GM10266 (cell line): ENCODE measurements at regions not wholly inside any gene's neighbourhood (a gene's known extent, or its start where the extent isn't known, plus 50 kb on each side); places are given as distances from the start of the nearest gene placed in this dataset.
"Not testable (repeated sequence)": the region's sequence is repeated elsewhere in the genome, so short reads cannot be mapped to it uniquely, and the experiment has no call there.

Experiments used
- DNase-seq: peaks from one replicate; pipeline ENCODE4 v3.0.0; 2012; ENCODE audit errors: extremely low spot score
- TF ChIP-seq, protein P1 (sequence below): IDR thresholded peaks from 2 replicates; pipeline ENCODE4 v1.5.1; 2012; ENCODE audit warnings: mild to moderate bottlenecking, low read depth; ENCODE audit not compliant: control insufficient read depth, insufficient read depth; ENCODE audit errors: missing control alignments

DNA sequence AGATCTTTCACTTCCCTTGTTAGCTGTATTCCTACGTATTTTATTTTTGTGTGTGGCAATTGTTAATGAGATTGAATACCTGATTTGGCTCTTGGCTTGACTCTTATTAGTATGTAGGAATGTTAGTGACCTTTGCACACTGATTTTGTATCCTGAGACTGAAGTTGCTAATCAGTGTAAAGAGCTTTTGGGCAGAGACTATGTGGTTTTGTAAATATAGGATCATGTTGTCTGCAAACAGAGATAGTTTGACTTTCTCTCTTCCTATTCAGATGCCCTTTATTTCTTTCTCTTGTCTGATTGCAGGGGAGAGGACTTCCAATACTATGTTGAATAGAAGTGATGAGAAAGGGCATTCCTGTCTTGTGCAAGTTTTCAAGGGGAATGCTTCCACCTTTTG lies 160.3 kb upstream of the PCDH20 start:
- TF ChIP-seq, protein P1, sequence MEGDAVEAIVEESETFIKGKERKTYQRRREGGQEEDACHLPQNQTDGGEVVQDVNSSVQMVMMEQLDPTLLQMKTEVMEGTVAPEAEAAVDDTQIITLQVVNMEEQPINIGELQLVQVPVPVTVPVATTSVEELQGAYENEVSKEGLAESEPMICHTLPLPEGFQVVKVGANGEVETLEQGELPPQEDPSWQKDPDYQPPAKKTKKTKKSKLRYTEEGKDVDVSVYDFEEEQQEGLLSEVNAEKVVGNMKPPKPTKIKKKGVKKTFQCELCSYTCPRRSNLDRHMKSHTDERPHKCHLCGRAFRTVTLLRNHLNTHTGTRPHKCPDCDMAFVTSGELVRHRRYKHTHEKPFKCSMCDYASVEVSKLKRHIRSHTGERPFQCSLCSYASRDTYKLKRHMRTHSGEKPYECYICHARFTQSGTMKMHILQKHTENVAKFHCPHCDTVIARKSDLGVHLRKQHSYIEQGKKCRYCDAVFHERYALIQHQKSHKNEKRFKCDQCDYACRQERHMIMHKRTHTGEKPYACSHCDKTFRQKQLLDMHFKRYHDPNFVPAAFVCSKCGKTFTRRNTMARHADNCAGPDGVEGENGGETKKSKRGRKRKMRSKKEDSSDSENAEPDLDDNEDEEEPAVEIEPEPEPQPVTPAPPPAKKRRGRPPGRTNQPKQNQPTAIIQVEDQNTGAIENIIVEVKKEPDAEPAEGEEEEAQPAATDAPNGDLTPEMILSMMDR, result no peak
- no peak for DNase-seq

DNA sequence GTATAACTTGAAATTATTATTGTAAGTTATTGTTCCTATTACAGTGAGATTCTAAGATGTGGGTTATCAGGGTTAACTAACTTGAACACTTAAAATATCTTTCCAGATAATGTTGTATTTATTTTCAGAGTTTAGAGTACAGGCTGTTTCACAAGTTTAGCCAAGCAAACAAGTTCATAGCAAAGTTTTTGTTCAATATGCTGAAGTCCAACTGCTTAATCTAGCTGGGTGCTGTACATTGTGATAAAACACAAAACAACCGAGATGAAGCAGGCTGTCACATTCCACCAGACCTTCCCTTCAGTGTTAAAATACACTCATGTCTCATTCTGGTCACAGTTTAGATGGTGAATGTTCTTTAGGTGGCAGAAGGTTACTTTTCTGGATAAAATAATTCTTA lies 148.0 kb upstream of the PCDH20 start:
- TF ChIP-seq, protein P1, result no peak
- no peak for DNase-seq

DNA sequence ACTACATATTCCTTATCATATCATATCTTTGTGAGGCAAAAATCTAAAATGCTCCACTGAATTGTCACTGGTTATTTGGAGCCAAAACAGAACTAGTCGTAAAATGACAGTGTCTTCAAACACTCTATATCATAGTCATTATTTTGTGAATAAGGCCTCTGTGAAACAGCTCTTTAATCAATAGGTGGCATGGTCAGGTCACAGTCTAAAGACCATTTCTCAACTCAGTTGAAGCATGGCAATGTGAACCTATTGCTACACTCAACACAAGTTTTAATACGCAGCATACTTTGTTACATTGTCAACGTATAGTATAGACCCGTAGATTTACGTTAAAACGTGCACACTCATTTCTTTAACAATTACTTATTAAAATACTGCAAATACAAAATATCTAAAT lies 131.3 kb upstream of the PCDH20 start:
- TF ChIP-seq, protein P1, result no peak
- DNase-seq, result no peak

DNA sequence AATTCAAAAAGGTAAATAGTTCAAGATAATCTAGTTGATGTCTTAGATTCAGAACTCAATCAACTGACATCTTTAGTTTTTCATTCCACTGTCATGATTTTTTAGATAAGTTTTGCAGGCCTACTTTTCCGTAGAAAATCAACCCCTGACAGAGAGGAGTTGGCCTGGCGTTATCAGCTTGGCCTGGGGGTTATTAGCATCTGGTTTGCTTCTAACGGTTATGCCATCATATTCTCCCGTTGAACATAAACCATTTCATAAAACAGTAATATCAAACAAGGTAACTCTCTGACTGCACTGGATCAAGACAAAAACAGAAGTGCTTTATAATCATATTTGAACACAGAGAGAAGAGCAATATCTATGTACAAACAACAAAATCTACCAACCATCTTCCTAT lies 130.8 kb upstream of the PCDH20 start:
- no peak for DNase-seq
- TF ChIP-seq, protein P1, result no peak

DNA sequence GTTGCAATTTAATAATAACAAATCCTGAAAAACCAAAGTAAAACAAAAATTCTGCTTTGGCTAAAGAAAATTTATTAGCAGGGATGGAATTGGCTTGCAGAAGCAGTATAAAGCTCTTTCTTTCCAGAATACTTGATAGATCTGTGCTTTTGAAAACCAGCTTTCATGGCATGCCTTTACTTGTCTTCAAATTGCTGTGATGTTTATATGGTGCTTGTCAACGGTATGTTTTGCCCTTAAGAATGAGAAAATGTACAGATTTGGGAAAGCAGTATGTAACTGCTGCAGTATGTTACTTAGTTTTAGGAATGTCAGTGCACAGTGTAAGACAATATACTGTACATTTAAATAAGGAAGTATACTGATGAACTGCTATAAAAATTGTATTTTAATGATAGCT lies 120.8 kb upstream of the PCDH20 start:
- TF ChIP-seq, protein P1, result no peak

DNA sequence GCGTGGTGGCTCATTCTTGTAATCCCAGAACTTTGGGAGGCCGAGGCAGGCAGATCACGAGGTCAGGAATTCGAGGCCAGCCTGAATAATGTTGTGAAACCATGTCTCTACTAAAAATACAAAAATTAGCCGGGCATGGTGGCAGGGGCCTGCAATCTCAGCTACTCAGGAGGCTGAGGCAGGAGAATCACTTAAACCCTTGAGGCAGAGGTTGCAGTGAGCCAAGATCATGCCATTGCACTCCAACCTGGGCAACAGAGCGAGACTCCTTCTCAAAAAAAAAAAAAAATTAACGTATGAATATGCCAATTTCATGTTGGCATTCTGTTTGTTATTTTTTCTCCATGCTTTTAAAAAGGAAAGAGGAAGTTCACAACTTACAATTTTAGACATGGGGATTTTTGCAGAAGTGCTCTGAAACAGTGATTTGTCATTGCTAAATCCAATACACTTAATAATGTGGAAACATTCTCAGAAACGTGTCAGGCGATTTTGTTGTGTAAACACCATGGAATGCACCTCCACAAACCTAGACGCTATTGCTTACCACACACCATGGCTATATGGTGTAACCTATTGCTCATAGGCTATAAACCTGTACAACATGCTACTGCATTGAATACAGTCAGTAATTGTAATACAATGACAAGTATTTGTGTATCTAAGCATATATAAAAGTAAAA lies 115.9 kb upstream of the PCDH20 start:
- DNase-seq, result no peak
- TF ChIP-seq, protein P1, result no peak

More for the DNA sequence above, 120.8 kb upstream of the PCDH20 start:
- no peak for DNase-seq

DNA sequence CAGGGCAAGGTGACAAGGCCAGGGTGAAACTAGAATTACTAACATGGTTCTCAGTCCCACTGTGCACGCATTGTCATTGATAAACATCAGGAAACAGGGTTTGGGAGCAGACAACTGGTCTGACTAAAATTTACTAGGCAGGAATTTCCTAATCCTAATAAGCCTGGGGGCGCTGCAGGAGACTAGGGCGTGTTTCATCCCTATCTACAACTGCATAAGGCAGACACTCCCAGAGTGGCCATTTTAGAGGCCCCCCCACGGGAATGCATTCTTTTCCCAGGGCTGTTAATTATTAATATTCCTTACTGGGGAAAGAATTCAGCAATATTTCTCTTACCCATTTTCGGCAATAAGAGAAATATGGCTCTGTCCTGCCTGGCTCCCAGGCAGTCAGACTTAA lies 103.6 kb upstream of the PCDH20 start:
- DNase-seq, result not testable (repeated sequence)

DNA sequence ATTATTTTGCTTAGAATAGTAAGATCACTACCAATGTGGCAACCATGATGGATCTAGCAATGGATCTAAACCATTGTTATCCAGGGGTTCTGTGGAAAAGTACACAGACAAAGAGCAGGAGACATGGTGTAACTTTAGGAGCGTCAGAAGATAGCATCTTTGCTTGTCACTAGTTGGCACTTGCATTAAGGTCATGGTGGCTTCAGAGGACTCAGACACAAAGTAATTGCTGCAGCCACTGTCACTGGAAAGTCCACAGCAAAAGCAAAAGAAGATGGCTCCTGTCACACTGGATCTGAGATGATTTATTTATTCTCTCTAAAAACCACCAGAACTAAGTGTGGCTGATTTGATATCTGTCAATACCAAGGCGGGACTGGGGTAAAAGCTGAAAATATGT lies 93.3 kb upstream of the PCDH20 start:
- TF ChIP-seq, protein P1, result no peak

More for the DNA sequence above, 93.3 kb upstream of the PCDH20 start:
- no peak for DNase-seq
